Osteoblast (primary cell): ENCODE measurements at regions not wholly inside any gene's neighbourhood (a gene's known extent, or its start where the extent isn't known, plus 50 kb on each side); places are given as distances from the start of the nearest gene placed in this dataset.
"Not testable (repeated sequence)": the region's sequence is repeated elsewhere in the genome, so short reads cannot be mapped to it uniquely, and the experiment has no call there.

Source experiments
- DNase-seq: peaks from one replicate; pipeline ENCODE4 v3.0.0; 2011; ENCODE audit warnings: low spot score, mixed read lengths; ENCODE audit not compliant: insufficient read length; ENCODE audit errors: missing footprints
- H2AFZ ChIP-seq: 2 replicates; pipeline ENCODE4 v1.6.0; 2011; ENCODE audit warnings: mild to moderate bottlenecking, low read length
- H3K27ac ChIP-seq: 2 replicates; pipeline ENCODE4 v1.5.1; 2011; ENCODE audit warnings: mild to moderate bottlenecking, low read depth, low read length, moderate library complexity
- H3K27me3 ChIP-seq: 2 replicates; pipeline ENCODE4 v1.6.0; 2012; ENCODE audit warnings: mild to moderate bottlenecking, control low read depth, inconsistent platforms, low read length, moderate library complexity; ENCODE audit not compliant: insufficient read depth
- H3K36me3 ChIP-seq: 2 replicates; pipeline ENCODE4 v1.5.1; 2011; ENCODE audit warnings: mild to moderate bottlenecking, low read length, control low read depth, moderate library complexity; ENCODE audit not compliant: insufficient read depth
- H3K4me1 ChIP-seq: 2 replicates; pipeline ENCODE4 v1.5.1; 2011; ENCODE audit warnings: mild to moderate bottlenecking, low read length, control low read depth, moderate library complexity; ENCODE audit not compliant: insufficient read depth
- H3K4me2 ChIP-seq: 2 replicates; pipeline ENCODE4 v1.6.0; 2011; ENCODE audit warnings: mild to moderate bottlenecking, low read length; ENCODE audit not compliant: insufficient read depth
- H3K4me3 ChIP-seq: fragments of 200-600 bp; sonication (generic); 3 replicates; pipeline ENCODE4 v1.5.1; 2012; ENCODE audit warnings: mild to moderate bottlenecking, low read length, inconsistent platforms; ENCODE audit not compliant: insufficient read depth
- H3K79me2 ChIP-seq: 2 replicates; pipeline ENCODE4 v1.6.0; 2012; ENCODE audit warnings: mild to moderate bottlenecking, low read length, control low read depth, inconsistent platforms; ENCODE audit not compliant: insufficient read depth
- H3K9me3 ChIP-seq: 2 replicates; pipeline ENCODE4 v1.5.1; 2011; ENCODE audit warnings: low read depth, low read length, control low read depth
- H4K20me1 ChIP-seq: 2 replicates; pipeline ENCODE4 v1.6.0; 2012; ENCODE audit warnings: mild to moderate bottlenecking, low read length, control low read depth; ENCODE audit not compliant: insufficient read depth
- CTCF ChIP-seq: IDR thresholded peaks from 2 replicates; pipeline ENCODE4 v1.5.1; 2011; ENCODE audit warnings: mild to moderate bottlenecking, low read depth, low read length, moderate library complexity; ENCODE audit errors: extremely low read depth

GRCh38 chrX:107389726-107390125 is 59.7 kb upstream of the FRMPD3 start:
- Histone ChIP-seq H2AFZ (no peak overlapping the region), H4K20me1 (no peaks in the 10 kb centered on the region), H3K79me2 (no peaks in the 10 kb centered on the region), H3K36me3 (no peaks in the 10 kb centered on the region), H3K27ac (no peak overlapping the region), H3K9me3 (no peaks in the 10 kb centered on the region), H3K4me1 (no peaks in the 10 kb centered on the region), H3K4me2 (no peak overlapping the region), H3K27me3 (peaks cover 8% of the 10 kb centered on the region), H3K4me3 (no peak overlapping the region)
- no peak for DNase-seq
- TF ChIP-seq CTCF: no peak

GRCh38 chrX:107393656-107394055 is 55.8 kb upstream of the FRMPD3 start:
- not testable (repeated sequence) for H3K79me2 ChIP-seq, H3K27me3 ChIP-seq, H3K4me3 ChIP-seq, H2AFZ ChIP-seq, H3K9me3 ChIP-seq, DNase-seq, H3K4me1 ChIP-seq, H3K4me2 ChIP-seq, H3K36me3 ChIP-seq, H3K27ac ChIP-seq, H4K20me1 ChIP-seq

GRCh38 chrX:107396235-107396634 is 53.2 kb upstream of the FRMPD3 start:
- no peak overlapping the region for H2AFZ ChIP-seq
- no peaks in the 10 kb centered on the region for H3K27me3 ChIP-seq
- H3K9me3 ChIP-seq: no peaks in the 10 kb centered on the region
- H3K79me2 ChIP-seq: no peaks in the 10 kb centered on the region
- H3K4me2 ChIP-seq: no peak overlapping the region
- no peak for DNase-seq
- no peak overlapping the region for H3K4me3 ChIP-seq
- H3K4me1 ChIP-seq: no peaks in the 10 kb centered on the region
- no peak overlapping the region for H3K27ac ChIP-seq
- no peak for TF ChIP-seq CTCF
- no peaks in the 10 kb centered on the region for H4K20me1 ChIP-seq
- no peaks in the 10 kb centered on the region for H3K36me3 ChIP-seq

DNA sequence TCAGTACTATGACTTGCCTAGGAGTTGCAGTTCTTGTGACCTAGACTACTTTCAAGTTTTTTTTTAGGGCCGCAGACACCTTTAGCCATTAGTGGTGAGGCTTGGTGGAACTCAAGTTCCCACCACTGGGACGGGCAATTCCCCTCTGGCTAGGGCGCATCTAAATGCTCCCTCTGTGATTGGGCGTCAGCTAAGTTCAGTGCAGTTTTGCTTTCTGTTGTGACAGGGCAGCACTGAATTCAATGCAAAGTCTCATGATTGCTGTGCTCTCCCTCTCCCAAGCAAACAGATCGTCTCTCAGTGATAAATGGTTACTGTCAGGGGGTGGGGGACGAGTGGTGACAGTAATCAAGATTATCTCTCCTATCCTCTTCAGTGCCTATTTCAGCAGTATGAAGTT is 52.7 kb upstream of the FRMPD3 start:
- Histone ChIP-seq H3K79me2 (no peaks in the 10 kb centered on the region), H3K9me3 (no peaks in the 10 kb centered on the region), H4K20me1 (no peaks in the 10 kb centered on the region), H2AFZ (no peak overlapping the region), H3K27me3 (no peaks in the 10 kb centered on the region), H3K4me1 (no peaks in the 10 kb centered on the region), H3K4me3 (no peak overlapping the region), H3K27ac (no peak overlapping the region), H3K4me2 (no peak overlapping the region), H3K36me3 (no peaks in the 10 kb centered on the region)
- no peak for DNase-seq
- no peak for TF ChIP-seq CTCF

- no peak overlapping the region for H3K4me3 ChIP-seq
- peaks cover 2% of the 10 kb centered on the region for H3K9me3 ChIP-seq
- no peaks in the 10 kb centered on the region for H3K79me2 ChIP-seq
- no peaks in the 10 kb centered on the region for H3K4me1 ChIP-seq
- H2AFZ ChIP-seq: no peak overlapping the region
- H4K20me1 ChIP-seq: no peaks in the 10 kb centered on the region
- no peaks in the 10 kb centered on the region for H3K36me3 ChIP-seq
- H3K4me2 ChIP-seq: no peak overlapping the region
- no peak overlapping the region for H3K27ac ChIP-seq
- DNase-seq: no peak
- TF ChIP-seq CTCF: no peak
- no peaks in the 10 kb centered on the region for H3K27me3 ChIP-seq
Observed at GRCh38 chrX:107398115-107398514, 51.3 kb upstream of the FRMPD3 start.
